AG09309 (cell line): ENCODE measurements at regions not wholly inside any gene's neighbourhood (a gene's known extent, or its start where the extent isn't known, plus 50 kb on each side); places are given as distances from the start of the nearest gene placed in this dataset.

Experiments
- DNase-seq: peaks from one replicate; pipeline ENCODE4 v3.0.0-alpha.2; 2010; ENCODE audit warnings: low read depth
- H3K4me3 ChIP-seq: 2 replicates; pipeline ENCODE4 v1.5.1; 2011; ENCODE audit warnings: mild to moderate bottlenecking, low read depth, low read length, moderate library complexity; ENCODE audit not compliant: control insufficient read depth
- TF ChIP-seq, protein P1 (sequence below): IDR thresholded peaks from 2 replicates; pipeline ENCODE4 v1.5.1; 2011; ENCODE audit warnings: mild to moderate bottlenecking, low read depth, low read length, inconsistent platforms; ENCODE audit not compliant: insufficient read depth, control insufficient read depth; ENCODE audit errors: missing control alignments

DNA sequence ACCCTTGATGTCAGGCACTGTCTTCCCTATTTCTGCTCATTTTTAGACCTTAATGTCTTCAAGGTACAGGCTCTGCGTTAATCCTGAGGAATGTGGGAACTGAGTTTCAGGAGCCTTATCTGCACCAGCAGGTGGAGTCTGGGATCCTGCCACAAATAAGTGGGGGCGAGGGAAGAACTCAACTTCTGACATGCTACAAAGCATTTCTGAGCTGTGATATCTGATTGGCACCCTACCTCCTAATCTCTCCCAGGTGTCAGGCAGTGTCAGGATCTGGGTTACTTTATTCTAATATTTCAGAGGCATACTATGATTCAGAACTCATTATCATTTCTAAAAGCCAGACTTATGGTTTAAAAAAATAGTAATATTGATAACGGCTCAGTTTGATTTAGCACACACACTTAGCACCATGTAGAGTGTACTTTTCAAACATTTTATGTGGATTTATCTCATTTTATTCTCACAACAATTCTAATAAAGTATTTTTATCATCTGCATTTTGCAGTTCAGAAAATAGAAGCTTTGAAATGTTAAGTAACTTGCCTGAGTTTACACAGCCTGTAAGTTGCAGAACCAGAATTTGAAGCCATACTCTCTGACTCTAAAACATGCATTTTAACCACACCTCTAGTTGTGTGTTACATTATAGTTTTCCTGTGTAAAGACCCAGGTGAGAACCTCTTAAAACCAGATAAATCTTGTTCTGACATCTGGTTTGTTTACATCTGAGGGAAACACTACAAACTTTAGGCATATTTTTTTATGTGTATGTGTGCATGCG lies 358.6 kb downstream of the TDRD3 start:
- DNase-seq, result no peak
- TF ChIP-seq, protein P1, sequence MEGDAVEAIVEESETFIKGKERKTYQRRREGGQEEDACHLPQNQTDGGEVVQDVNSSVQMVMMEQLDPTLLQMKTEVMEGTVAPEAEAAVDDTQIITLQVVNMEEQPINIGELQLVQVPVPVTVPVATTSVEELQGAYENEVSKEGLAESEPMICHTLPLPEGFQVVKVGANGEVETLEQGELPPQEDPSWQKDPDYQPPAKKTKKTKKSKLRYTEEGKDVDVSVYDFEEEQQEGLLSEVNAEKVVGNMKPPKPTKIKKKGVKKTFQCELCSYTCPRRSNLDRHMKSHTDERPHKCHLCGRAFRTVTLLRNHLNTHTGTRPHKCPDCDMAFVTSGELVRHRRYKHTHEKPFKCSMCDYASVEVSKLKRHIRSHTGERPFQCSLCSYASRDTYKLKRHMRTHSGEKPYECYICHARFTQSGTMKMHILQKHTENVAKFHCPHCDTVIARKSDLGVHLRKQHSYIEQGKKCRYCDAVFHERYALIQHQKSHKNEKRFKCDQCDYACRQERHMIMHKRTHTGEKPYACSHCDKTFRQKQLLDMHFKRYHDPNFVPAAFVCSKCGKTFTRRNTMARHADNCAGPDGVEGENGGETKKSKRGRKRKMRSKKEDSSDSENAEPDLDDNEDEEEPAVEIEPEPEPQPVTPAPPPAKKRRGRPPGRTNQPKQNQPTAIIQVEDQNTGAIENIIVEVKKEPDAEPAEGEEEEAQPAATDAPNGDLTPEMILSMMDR, result no peak
- H3K4me3 ChIP-seq, result no peak overlapping the region

DNA sequence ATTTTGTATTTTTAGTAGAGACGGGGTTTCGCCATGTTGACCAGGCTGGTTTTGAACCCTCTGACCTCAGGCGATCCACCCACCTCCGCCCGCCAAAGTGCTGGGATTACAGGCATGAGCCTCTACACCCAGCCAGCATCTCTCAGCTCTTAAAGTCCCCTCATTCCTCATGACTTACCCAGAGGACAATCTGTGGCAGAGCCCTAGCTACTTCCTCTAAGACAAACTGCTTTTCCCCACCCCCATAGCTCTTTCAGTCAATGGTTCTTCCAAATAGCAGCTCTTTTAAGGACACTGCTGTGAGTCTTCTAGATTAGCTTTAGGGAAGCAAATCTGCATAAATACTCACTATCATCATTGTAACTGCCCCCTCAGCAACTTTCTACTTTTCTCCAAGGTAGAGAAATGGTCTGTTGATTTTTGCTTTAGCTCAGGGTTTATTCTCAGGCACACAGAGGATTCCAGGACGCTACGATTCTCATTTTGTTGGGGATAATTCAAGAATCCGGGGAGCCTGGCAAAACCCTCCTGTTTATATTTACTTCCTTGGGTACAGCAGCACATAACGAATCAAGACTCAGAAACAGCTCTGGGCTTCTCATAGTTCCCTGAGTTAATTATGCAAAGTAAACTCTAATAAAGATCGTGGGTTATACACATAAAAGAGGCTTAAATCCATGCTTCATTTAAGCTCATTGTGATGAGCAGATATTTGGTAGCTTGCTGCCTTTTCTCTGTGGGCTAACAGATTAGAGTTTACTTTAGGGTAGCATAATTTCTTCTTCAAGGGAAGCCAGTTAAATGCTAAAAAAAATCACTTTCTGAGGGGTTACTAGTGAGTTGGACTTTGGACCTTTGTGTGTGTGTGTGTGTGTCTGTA lies 357.4 kb downstream of the TDRD3 start:
- TF ChIP-seq, protein P1, result no peak
- no peak for DNase-seq
- no peak overlapping the region for H3K4me3 ChIP-seq

DNA sequence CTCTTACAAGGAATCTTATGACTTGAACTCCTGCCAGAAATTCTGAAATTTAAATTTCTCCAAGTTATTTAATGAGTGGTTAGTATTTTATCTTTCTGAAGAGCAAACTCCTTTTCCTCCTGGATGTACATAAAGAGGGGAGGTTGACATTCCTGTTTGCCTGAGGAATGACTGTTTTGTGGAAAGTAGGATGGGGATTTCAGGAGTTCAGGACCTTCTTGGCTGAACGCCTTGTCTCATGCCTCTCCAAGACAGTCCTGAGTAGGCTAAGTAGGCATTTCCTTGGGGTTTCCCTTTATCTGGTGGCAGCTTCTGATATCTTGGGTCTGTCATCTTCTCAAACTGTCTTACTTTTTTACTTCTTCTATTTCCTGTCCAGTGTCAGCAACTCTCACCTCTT lies 356.6 kb downstream of the TDRD3 start:
- TF ChIP-seq, protein P1, result no peak
- H3K4me3 ChIP-seq, result no peak overlapping the region
- no peak for DNase-seq

DNA sequence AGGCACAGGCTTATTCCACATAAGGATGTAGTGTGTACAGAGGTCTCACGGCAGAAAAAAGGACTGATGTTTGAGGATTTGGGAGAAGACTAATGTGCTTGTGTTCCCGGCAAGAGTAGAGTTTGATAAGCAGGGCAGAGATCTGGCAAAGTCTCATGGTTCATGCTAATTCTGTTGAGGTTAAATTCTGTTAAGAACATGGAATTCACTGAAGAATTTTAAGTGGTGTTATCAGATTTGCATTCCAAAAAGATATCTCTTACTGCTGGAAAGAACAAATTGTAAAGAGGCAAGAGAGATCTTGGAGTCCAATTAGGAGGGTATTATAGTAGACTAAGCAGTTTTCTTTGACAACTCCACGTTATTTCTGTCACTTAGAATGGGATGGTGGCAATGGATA lies 348.3 kb downstream of the TDRD3 start:
- DNase-seq, result no peak
- no peak overlapping the region for H3K4me3 ChIP-seq
- TF ChIP-seq, protein P1, result no peak

DNA sequence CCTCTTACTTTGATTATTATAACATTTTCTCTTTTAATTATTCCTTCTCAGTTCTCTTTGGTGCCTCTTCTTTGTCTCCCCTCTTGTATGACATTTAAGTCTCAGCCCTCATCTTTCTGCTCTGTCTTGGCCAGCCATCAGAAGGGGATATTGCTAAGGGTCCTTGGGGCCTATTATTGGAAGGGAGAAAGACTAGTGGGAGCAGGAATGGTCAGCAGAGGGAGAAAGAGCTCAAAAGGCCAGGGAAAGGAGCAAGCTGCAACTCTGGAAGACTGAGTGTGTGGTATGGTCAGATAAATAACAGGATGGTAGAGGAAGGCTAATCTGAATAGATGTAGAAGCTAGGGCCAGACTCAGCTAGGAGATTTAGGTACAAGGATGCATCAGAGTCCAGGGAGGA lies 336.9 kb downstream of the TDRD3 start:
- TF ChIP-seq, protein P1, result no peak
- no peak overlapping the region for H3K4me3 ChIP-seq
- no peak for DNase-seq

DNA sequence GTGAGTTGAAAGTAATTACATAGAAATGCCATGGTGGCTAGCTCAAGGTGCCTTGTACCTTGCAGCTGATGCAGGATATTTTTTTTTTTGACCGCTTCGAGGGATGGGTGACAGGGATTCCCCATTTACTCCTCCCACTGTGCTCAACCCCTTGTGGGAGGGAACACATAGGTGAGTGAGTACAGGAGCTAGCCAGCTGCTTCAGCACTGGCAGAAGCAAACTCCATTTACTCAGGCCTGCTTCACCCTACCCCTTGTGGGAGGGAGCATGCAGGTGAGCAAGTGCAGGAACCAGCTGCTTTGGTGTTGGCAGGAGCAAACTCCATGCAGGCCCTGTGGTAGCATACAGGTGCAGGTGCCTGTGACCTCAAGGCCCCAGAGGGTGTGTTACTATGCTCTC lies 330.1 kb downstream of the TDRD3 start:
- TF ChIP-seq, protein P1, result no peak
- no peak overlapping the region for H3K4me3 ChIP-seq
- no peak for DNase-seq
